K562 (cell line): ENCODE measurements at regions not wholly inside any gene's neighbourhood (a gene's known extent, or its start where the extent isn't known, plus 50 kb on each side); places are given as distances from the start of the nearest gene placed in this dataset.

ENCODE experiments used
- MIER1 ChIP-seq: fragments of 450-650 bp; IDR thresholded peaks from 2 replicates; pipeline ENCODE4 v1.6.1; 2016; ENCODE audit warnings: antibody characterized with exemption, mild to moderate bottlenecking, low read depth
- ZNF318 ChIP-seq, 2 experiments: fragments of 450-650 bp; IDR thresholded peaks; 2 replicates each; pipeline ENCODE4 v1.6.1; 2016; ENCODE audit warnings: mild to moderate bottlenecking in 2 of 2, borderline replicate concordance in 1 of 2, low read depth in 1 of 2, moderate library complexity in 1 of 2

DNA sequence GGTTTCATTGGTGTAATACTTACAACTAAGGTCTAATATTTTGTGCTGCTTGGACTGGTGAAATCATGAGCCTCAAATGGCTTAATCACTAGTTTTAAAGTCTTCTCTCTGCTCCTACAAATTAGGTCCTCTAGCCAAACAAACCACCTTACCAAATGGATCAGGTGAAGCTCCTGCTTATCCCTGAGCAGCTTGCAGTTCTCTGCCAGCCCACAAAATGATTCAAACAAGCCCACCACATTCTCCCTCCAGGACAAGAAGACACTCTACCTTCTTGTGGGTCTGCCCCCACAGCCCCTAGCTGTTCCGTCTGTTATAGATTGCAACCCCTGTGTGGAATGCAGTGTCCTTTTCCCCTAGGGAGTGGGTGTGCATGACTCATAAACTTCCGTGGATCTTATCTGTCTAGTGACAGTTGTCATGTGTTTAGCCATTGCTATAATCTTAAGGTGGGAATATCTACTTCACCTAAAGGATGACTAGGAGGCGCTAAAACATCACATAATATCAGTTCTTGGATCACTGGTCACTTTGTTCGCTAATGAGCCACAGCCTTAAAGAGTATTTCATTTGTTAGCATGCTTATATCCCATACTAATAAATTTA is 940.5 kb upstream of the MANEA start (continued):
- TF ChIP-seq ZNF318 (IDR thresholded peaks at IDR 0.05; ENCODE audit: borderline replicate concordance in 1 of 2, low read depth in 1 of 2): no peak
- no peak for TF ChIP-seq MIER1
